H1 (cell line): ENCODE measurements at regions not wholly inside any gene's neighbourhood (a gene's known extent, or its start where the extent isn't known, plus 50 kb on each side); places are given as distances from the start of the nearest gene placed in this dataset.

Experiments
- CTCF ChIA-PET: fragments of 300-600 bp; sonication (Branson Sonifier 250); formaldehyde crosslinking; loops from one replicate; lab custom pipeline; 2021; ENCODE audit not compliant: partially characterized antibody; lab: Charles Lee
- POLR2A ChIA-PET: fragments of 300-600 bp; sonication (Branson Sonifier 250); formaldehyde crosslinking; loops from one replicate; lab custom pipeline; 2021; ENCODE audit warnings: inconsistent platforms; ENCODE audit not compliant: partially characterized antibody; lab: Charles Lee
- DNase-seq, 2 experiments: peaks; one replicate each; pipeline versions ENCODE4 v3.0.0 to v3.0.0-alpha.2; 2010 to 2022; ENCODE audit warnings: low spot score in 2 of 2, low read depth in 1 of 2, mixed read lengths in 1 of 2
- FAIRE-seq: peaks from 2 replicates; lab custom pipeline; 2011; peaks lifted over from hg19 to GRCh38; lab: Jason Lieb, UNC
- H2AFZ ChIP-seq: 2 replicates; pipeline ENCODE4 v1.8.1; 2012; ENCODE audit warnings: low read length, inconsistent platforms
- H2AK5ac ChIP-seq: 2 replicates; pipeline ENCODE4 v1.6.1; 2013; ENCODE audit warnings: low read depth, low read length
- H2BK120ac ChIP-seq: replicated peaks from 2 replicates; pipeline ENCODE3; 2013; ENCODE audit warnings: low read depth, low read length, inconsistent platforms
- H2BK12ac ChIP-seq: 2 replicates; pipeline ENCODE4 v1.6.1; 2013; ENCODE audit warnings: low read depth, low read length
- H2BK15ac ChIP-seq: 2 replicates; pipeline ENCODE4 v1.6.1; 2013; ENCODE audit warnings: low read length
- H2BK20ac ChIP-seq: 2 replicates; pipeline ENCODE4 v1.6.1; 2013; ENCODE audit warnings: low read length
- H2BK5ac ChIP-seq: 2 replicates; pipeline ENCODE4 v1.6.1; 2013; ENCODE audit warnings: low read depth, low read length
- H3K14ac ChIP-seq: 2 replicates; pipeline ENCODE4 v1.6.1; 2013; ENCODE audit warnings: inconsistent platforms; ENCODE audit not compliant: insufficient read length
- H3K18ac ChIP-seq: 2 replicates; pipeline ENCODE4 v1.6.1; 2013; ENCODE audit warnings: low read length; ENCODE audit errors: extremely low read depth
- H3K23ac ChIP-seq: 2 replicates; pipeline ENCODE4 v1.6.1; 2013; ENCODE audit warnings: inconsistent platforms; ENCODE audit not compliant: insufficient read length
- H3K23me2 ChIP-seq: 2 replicates; pipeline ENCODE4 v1.6.1; 2013; ENCODE audit warnings: low read depth, low read length
- H3K27ac ChIP-seq: 2 replicates; pipeline ENCODE4 v1.6.1; 2011; ENCODE audit warnings: low read depth, low read length, inconsistent platforms
- H3K27me3 ChIP-seq, 4 experiments: replicated peaks in 1 of 4; 1 replicate in 1 of 4; 2 replicates in 3 of 4; pipeline versions ENCODE4 v1.6.1 to v1.8.1; 2011 to 2013; ENCODE audit warnings: low read length in 3 of 4, mild to moderate bottlenecking in 3 of 4, inconsistent platforms in 2 of 4, mixed read lengths in 2 of 4, moderate library complexity in 1 of 4; ENCODE audit not compliant: control insufficient read depth in 3 of 4, insufficient read depth in 3 of 4; ENCODE audit errors: extremely low read depth in 1 of 4
- H3K36me3 ChIP-seq, 4 experiments: 2 replicates each; pipeline versions ENCODE4 v1.6.1 to v1.8.1; 2011 to 2013; ENCODE audit warnings: mild to moderate bottlenecking in 4 of 4, low read length in 3 of 4, moderate library complexity in 2 of 4, control low read depth in 1 of 4, inconsistent platforms in 1 of 4; ENCODE audit not compliant: insufficient read depth in 4 of 4, control insufficient read depth in 2 of 4
- H3K4ac ChIP-seq: replicated peaks from 2 replicates; pipeline ENCODE3; 2013; ENCODE audit warnings: low read length, low read depth, mixed read lengths, inconsistent platforms; ENCODE audit not compliant: insufficient read length
- H3K4me1 ChIP-seq, 4 experiments: replicated peaks in 1 of 4; 1 replicate in 1 of 4; 2 replicates in 3 of 4; pipeline versions ENCODE4 v1.6.1 to v1.8.1; 2011 to 2013; ENCODE audit warnings: low read length in 3 of 4, inconsistent platforms in 2 of 4, mixed read lengths in 1 of 4; ENCODE audit not compliant: insufficient read depth in 4 of 4, control insufficient read depth in 3 of 4
- H3K4me2 ChIP-seq, 2 experiments: 2 replicates each; pipeline versions ENCODE4 v1.6.1 to v1.8.1; 2011 to 2013; ENCODE audit warnings: low read depth in 2 of 2, low read length in 2 of 2, control low read depth in 1 of 2, inconsistent platforms in 1 of 2, mild to moderate bottlenecking in 1 of 2; ENCODE audit not compliant: insufficient read depth in 1 of 2
- H3K4me3 ChIP-seq, 4 experiments: fragments of 200-600, 300-600 bp in 1 of 4; sonication (generic), shearing (Covaris generic), sonication (Bioruptor Twin) in 1 of 4; 2 replicates each; pipeline versions ENCODE4 v1.5.1 to v1.8.1; 2011 to 2016; ENCODE audit warnings: low read length in 4 of 4, low read depth in 3 of 4, control low read depth in 2 of 4, inconsistent platforms in 2 of 4, mild to moderate bottlenecking in 2 of 4, mixed read lengths in 1 of 4, moderate library complexity in 1 of 4; ENCODE audit not compliant: insufficient read depth in 2 of 4; ENCODE audit errors: extremely low read depth in 1 of 4
- H3K56ac ChIP-seq: replicated peaks from 2 replicates; pipeline ENCODE3; 2013; ENCODE audit warnings: low read depth, mild to moderate bottlenecking, mixed read lengths, low read length, inconsistent platforms; ENCODE audit not compliant: insufficient read length
- H3K79me1 ChIP-seq: 2 replicates; pipeline ENCODE4 v1.6.1; 2013; ENCODE audit warnings: low read depth, low read length, control low read depth
- H3K79me2 ChIP-seq, 2 experiments: 2 replicates each; pipeline versions ENCODE4 v1.6.1 to v1.8.1; 2012 to 2013; ENCODE audit warnings: low read length in 2 of 2, mild to moderate bottlenecking in 2 of 2, inconsistent platforms in 1 of 2; ENCODE audit not compliant: insufficient read depth in 2 of 2, control insufficient read depth in 1 of 2
- H3K9ac ChIP-seq, 4 experiments: replicated peaks in 1 of 4; 1 replicate in 1 of 4; 2 replicates in 3 of 4; pipeline versions ENCODE4 v1.6.1 to v1.8.1; 2011 to 2013; ENCODE audit warnings: low read depth in 3 of 4, low read length in 3 of 4, control low read depth in 2 of 4, mild to moderate bottlenecking in 2 of 4, moderate library complexity in 2 of 4, inconsistent platforms in 1 of 4; ENCODE audit errors: extremely low read depth in 1 of 4
- H3K9me3 ChIP-seq, 2 experiments: 2 replicates each; pipeline versions ENCODE4 v1.6.1 to v1.8.1; 2012 to 2013; ENCODE audit warnings: mild to moderate bottlenecking in 2 of 2, moderate library complexity in 2 of 2, control low read depth in 1 of 2, inconsistent platforms in 1 of 2, low read depth in 1 of 2, low read length in 1 of 2, mixed read lengths in 1 of 2; ENCODE audit not compliant: insufficient read depth in 2 of 2
- H4K20me1 ChIP-seq, 2 experiments: replicated peaks in 1 of 2; 2 replicates each; pipeline versions ENCODE3 to v1.8.1; 2011 to 2013; ENCODE audit warnings: inconsistent platforms in 2 of 2, low read length in 2 of 2, mild to moderate bottlenecking in 1 of 2; ENCODE audit not compliant: insufficient read depth in 2 of 2, control insufficient read depth in 1 of 2
- H4K5ac ChIP-seq: 2 replicates; pipeline ENCODE4 v1.6.1; 2013; ENCODE audit warnings: low read length, low read depth, mixed read lengths, inconsistent platforms; ENCODE audit not compliant: insufficient read length
- H4K8ac ChIP-seq: 2 replicates; pipeline ENCODE4 v1.8.0; 2013; ENCODE audit warnings: mild to moderate bottlenecking, moderate library complexity, low read length, inconsistent platforms; ENCODE audit not compliant: insufficient read depth; ENCODE audit errors: extremely low read depth
- H4K91ac ChIP-seq: replicated peaks from 2 replicates; pipeline ENCODE3; 2013; ENCODE audit warnings: low read length, mixed read lengths, inconsistent platforms; ENCODE audit not compliant: insufficient read length
- EGR1 ChIP-seq: IDR thresholded peaks from 2 replicates; pipeline ENCODE4 v1.6.1; 2011; ENCODE audit warnings: low read depth, low read length, borderline replicate concordance
- EP300 ChIP-seq, 2 experiments: IDR thresholded peaks; 1 replicate in 1 of 2; 2 replicates in 1 of 2; pipeline ENCODE4 v1.6.1; 2011 to 2012; ENCODE audit warnings: low read depth in 2 of 2, low read length in 2 of 2, mild to moderate bottlenecking in 2 of 2, borderline replicate concordance in 1 of 2, inconsistent platforms in 1 of 2, moderate library complexity in 1 of 2
- GTF2F1 ChIP-seq: IDR thresholded peaks from 2 replicates; pipeline ENCODE4 v1.6.1; 2012; ENCODE audit warnings: low read depth, low read length, improper control_type of control experiment, borderline replicate concordance
- SIN3A ChIP-seq, 2 experiments: IDR thresholded peaks in 1 of 2; conservative IDR thresholded peaks in 1 of 2; 2 replicates each; pipeline ENCODE4 v1.6.1; 2011 to 2012; ENCODE audit warnings: low read length in 2 of 2, improper control_type of control experiment in 1 of 2, low read depth in 1 of 2, mild to moderate bottlenecking in 1 of 2
- SIRT6 ChIP-seq: IDR thresholded peaks from one replicate; pipeline ENCODE4 v1.7.1; 2012; ENCODE audit warnings: low read length, inconsistent platforms
- SIX5 ChIP-seq: IDR thresholded peaks from 2 replicates; pipeline ENCODE4 v1.6.1; 2011; ENCODE audit warnings: mild to moderate bottlenecking, low read depth, low read length
- SP2 ChIP-seq: IDR thresholded peaks from 2 replicates; pipeline ENCODE4 v1.6.1; 2012; ENCODE audit warnings: mild to moderate bottlenecking, low read length, inconsistent platforms
- SRF ChIP-seq: IDR thresholded peaks from 2 replicates; pipeline ENCODE4 v1.6.1; 2011; ENCODE audit warnings: mild to moderate bottlenecking, low read depth, low read length, moderate library complexity
- TBP ChIP-seq: IDR thresholded peaks from 2 replicates; pipeline ENCODE4 v1.6.1; 2011; ENCODE audit warnings: low read depth, low read length, improper control_type of control experiment
- ZNF274 ChIP-seq: IDR thresholded peaks from 2 replicates; pipeline ENCODE4 v1.7.0; 2012; ENCODE audit warnings: low read length, borderline replicate concordance; ENCODE audit errors: extremely low read depth
- WGBS, 2 experiments: shearing (Covaris generic) in 1 of 2; methylation state at CpG; one replicate each; pipeline versions ENCODE4 v1.1.6 to v1.1.7; 2013 to 2015; ENCODE audit warnings: low lambda C conversion rate in 2 of 2, mixed read lengths in 2 of 2, inconsistent platforms in 1 of 2, low coverage in 1 of 2, missing lambda C conversion rate in 1 of 2; ENCODE audit not compliant: insufficient replicate concordance in 2 of 2, insufficient coverage in 1 of 2, insufficient read length in 1 of 2; ENCODE audit errors: extremely low coverage in 1 of 2, missing lambda C conversion rate in 1 of 2; 5-methylcytosine and 5-hydroxymethylcytosine counted together
- TF ChIP-seq, protein P1 (sequence below), 3 experiments: IDR thresholded peaks; 1 replicate in 2 of 3; 2 replicates in 1 of 3; pipeline versions ENCODE4 v1.5.1 to v1.6.1; 2011; ENCODE audit warnings: low read length in 3 of 3, mild to moderate bottlenecking in 3 of 3, inconsistent platforms in 2 of 3, low read depth in 1 of 3, moderate library complexity in 1 of 3; ENCODE audit not compliant: insufficient read depth in 1 of 3; ENCODE audit errors: control extremely low read depth in 1 of 3
- TF ChIP-seq, protein P2 (sequence below): IDR thresholded peaks from 2 replicates; pipeline ENCODE4 v1.6.1; 2012; ENCODE audit warnings: inconsistent platforms

DNA sequence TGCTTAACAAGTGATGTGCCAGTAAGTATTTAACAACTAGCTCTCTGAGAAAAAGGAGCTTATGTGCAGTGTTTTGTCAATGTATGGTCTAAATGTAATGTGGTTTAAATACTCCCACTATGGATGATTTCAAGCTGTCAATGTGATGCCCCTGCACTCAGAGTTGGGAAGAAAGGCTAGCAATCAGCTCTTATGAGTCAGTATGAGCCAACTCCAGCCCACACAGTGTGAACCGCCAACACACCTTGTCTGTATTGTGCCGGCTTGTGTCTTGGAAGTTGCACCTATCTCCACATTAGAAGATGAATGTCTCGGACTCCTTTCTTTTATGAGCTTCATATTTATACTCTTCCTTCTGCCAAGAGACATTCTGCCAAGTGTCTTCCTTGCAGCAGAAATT is 703.8 kb upstream of the RAB6C start:
- CTCF ChIA-PET, result interaction anchor here (1.4 kb wide), 1 partner anchor 24 kb away, joined by 4 read pairs; no protein-coding TSS in a partner anchor
- TF ChIP-seq SIRT6, result no peak
- TF ChIP-seq EGR1, result no peak
- no peak for TF ChIP-seq SP2
- no peak for TF ChIP-seq ZNF274
- no peak for TF ChIP-seq GTF2F1
- no peak for TF ChIP-seq SIN3A (conservative IDR thresholded peaks at IDR 0.05 in 1 of 2, IDR thresholded peaks at IDR 0.05 in 1 of 2; ENCODE audit: low read depth in 1 of 2, low read length in 2 of 2)
- TF ChIP-seq SRF, result no peak
- TF ChIP-seq SIX5, result no peak
- no peak for TF ChIP-seq EP300 (IDR thresholded peaks at IDR 0.05; ENCODE audit: borderline replicate concordance in 1 of 2, low read depth in 2 of 2, low read length in 2 of 2)
- no peak for TF ChIP-seq TBP
- TF ChIP-seq, protein P1, sequence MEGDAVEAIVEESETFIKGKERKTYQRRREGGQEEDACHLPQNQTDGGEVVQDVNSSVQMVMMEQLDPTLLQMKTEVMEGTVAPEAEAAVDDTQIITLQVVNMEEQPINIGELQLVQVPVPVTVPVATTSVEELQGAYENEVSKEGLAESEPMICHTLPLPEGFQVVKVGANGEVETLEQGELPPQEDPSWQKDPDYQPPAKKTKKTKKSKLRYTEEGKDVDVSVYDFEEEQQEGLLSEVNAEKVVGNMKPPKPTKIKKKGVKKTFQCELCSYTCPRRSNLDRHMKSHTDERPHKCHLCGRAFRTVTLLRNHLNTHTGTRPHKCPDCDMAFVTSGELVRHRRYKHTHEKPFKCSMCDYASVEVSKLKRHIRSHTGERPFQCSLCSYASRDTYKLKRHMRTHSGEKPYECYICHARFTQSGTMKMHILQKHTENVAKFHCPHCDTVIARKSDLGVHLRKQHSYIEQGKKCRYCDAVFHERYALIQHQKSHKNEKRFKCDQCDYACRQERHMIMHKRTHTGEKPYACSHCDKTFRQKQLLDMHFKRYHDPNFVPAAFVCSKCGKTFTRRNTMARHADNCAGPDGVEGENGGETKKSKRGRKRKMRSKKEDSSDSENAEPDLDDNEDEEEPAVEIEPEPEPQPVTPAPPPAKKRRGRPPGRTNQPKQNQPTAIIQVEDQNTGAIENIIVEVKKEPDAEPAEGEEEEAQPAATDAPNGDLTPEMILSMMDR (IDR thresholded peaks at IDR 0.05; ENCODE audit: control extremely low read depth in 1 of 3, insufficient read depth in 1 of 3, low read depth in 1 of 3, low read length in 3 of 3), result no peak
- TF ChIP-seq, protein P2, sequence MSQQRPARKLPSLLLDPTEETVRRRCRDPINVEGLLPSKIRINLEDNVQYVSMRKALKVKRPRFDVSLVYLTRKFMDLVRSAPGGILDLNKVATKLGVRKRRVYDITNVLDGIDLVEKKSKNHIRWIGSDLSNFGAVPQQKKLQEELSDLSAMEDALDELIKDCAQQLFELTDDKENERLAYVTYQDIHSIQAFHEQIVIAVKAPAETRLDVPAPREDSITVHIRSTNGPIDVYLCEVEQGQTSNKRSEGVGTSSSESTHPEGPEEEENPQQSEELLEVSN, result no peak

More for the DNA sequence above, 703.8 kb upstream of the RAB6C start:
- H3K9ac ChIP-seq, result no peak overlapping the region
- no peaks in the 10 kb centered on the region for H3K4me1 ChIP-seq
- H3K23me2 ChIP-seq, result no peaks in the 10 kb centered on the region
- no peak overlapping the region for H2BK120ac ChIP-seq
- no peak overlapping the region for H2BK12ac ChIP-seq
- POLR2A ChIA-PET, result no interaction called here
- no peak overlapping the region for H2AK5ac ChIP-seq
- H2AFZ ChIP-seq, result no peak overlapping the region
- no peak overlapping the region for H3K56ac ChIP-seq
- H3K4ac ChIP-seq, result no peak overlapping the region
- H3K4me3 ChIP-seq, result no peak overlapping the region
- no peak overlapping the region for H3K18ac ChIP-seq
- no peak overlapping the region for H3K27ac ChIP-seq
- H2BK5ac ChIP-seq, result no peak overlapping the region
- H3K79me1 ChIP-seq, result no peaks in the 10 kb centered on the region
- H4K5ac ChIP-seq, result no peak overlapping the region
- H4K91ac ChIP-seq, result no peak overlapping the region
- H2BK20ac ChIP-seq, result no peak overlapping the region
- 92% methylated on average over 3 of the region's 3 CpGs; no CpG with 5 or more reads in 1 of the 2 experiments for WGBS, 2 experiments
- no peak overlapping the region for H2BK15ac ChIP-seq
- no peak overlapping the region for H3K14ac ChIP-seq
- H3K4me2 ChIP-seq, result no peak overlapping the region
- DNase-seq (no peak), FAIRE-seq (no peak)
- H3K9me3 ChIP-seq, result peaks cover 2 to 7% of the 10 kb centered on the region in 2 experiments; a peak in 2 of 4 replicates
- H3K23ac ChIP-seq, result no peak overlapping the region
- no peaks in the 10 kb centered on the region for H4K20me1 ChIP-seq
- no peak overlapping the region for H4K8ac ChIP-seq
- H3K79me2 ChIP-seq, result no peaks in the 10 kb centered on the region
- H3K36me3 ChIP-seq, result no peaks in the 10 kb centered on the region
- H3K27me3 ChIP-seq, result no peaks in the 10 kb centered on the region
